ENCODE measurements at regions not wholly inside any gene's neighbourhood (a gene's known extent, or its start where the extent isn't known, plus 50 kb on each side); places are given as distances from the start of the nearest gene placed in this dataset.

DNA sequence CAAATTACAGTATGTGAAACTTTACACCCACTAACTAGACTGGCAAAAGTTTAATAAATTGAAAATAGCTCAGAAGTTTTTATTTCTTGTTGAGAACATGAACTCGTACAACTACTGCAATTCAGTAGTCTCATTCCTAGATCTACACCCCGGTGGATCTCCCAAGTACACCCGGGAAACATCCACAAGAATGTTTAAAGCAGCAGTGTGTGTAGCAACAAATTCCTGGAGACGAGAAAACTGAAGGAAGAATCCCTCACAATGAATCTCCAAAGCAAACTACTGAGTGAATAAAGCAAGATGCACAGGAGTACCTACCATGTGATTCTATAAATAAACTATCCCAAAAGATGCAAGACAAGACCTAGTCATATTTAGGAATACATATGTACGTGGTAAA lies 954.0 kb upstream of the MAP3K7 start:
- no peak for DNase-seq

DNA sequence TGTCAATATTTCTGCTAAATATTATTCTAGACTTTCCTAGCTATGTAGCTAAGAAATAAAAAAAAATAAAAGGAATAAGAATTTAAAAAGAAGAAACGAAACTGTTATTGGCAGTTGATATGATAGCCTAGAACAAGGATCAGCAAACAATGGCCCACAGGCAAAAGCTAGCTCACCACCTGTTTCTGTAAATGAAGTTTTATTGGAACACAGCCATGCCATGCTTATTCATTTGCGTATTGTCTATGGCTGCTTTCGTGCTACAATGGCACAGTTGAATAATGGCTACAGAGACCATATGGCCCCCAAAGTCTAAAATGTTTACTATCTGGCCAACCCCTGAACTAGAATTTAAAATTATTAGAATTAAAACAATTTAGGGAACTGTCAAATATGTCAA lies 952.6 kb upstream of the MAP3K7 start:
- DNase-seq: no peak

DNA sequence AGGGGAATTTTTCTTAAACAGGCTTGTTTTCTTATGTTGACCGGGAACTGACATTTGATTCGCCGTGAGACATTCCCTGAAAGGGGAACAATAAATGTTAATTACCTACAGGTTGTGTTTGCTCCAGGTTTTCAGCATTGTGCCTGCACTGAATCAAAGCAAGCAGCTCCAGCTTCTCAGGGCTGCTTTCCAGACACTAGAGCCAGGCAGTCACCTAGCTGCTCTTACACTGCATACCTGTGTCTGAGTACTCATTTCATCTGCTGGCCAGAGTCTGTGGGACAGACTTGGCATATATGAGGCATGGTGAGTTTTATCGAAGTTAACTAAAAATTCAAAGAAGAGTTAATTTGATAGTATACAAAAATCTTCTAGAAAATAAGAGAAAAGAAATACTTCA lies 951.8 kb upstream of the MAP3K7 start:
- DNase-seq: no peak

DNA sequence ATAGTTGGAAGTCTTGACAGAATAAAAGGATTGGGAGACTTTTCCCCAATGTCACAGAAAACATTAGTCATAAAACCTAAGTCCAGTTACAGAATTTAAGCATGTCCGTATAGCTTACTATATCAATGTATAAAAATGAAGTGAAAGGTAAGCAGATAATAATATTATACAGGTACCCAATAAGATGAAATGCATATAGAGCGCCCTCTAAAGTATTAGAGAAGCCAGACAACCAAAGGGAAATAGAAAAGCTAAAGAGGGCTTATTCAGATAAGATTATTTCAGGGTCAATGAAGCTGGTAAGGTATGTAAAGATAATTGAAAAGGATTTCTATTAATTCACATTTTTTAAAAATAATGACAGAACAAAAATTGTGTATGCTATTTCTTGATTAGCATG lies 947.7 kb upstream of the MAP3K7 start:
- no peak for DNase-seq

DNA sequence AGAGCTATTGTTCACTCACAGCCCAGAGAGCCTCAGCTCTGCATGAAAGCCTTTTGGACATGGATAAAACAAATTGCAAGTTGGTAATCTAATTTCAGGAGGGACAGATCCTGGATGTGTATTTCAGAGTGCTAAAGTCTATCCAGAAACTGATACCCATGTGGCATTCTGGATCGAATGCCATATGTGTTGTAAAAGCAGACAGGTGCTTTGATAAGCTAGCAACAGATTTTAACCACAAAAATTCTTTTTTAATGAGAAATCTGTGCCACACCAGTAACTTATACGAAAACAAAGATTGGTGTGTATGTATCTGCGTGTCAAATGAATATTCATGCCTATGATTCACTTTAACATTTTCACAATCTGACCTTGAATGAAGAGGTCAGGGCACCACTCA lies 936.6 kb upstream of the MAP3K7 start:
- no peak for DNase-seq

DNA sequence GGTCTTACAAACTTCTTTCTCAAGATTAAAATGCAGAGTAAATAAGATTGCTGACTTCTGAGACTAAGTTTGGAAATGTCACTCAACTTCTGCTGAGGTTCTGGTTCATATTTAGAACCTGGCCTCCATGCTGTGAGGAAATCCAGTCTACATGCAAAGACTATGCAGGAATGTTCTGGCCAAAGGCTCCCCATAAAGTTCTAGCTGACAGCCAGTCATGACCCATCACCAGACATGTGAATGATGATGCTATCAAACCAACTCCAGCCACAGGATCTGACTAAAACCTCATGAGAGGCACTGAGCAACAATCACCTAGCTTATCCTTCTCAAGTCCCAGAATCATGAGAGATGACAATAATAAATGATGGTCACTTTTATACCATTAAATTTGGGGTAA lies 935.1 kb upstream of the MAP3K7 start:
- DNase-seq: no peak

DNA sequence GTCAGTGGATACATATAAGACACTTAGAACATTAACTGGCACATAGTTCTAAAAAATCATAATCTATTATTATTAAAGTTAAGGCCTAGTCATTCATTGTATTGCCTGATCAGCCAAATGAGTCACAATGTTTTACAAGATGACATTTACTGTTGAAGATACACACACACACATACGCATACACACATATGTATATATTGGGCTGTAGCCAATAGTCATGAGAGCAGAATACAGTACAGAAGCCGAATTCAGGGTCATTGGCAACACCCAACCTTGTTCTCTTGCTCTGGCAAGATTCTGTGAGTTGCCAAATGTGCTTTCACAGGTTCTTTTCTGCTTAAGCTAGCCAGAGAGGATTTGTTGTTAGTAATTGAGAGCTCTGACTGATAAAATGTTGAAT lies 922.8 kb upstream of the MAP3K7 start:
- no peak for DNase-seq

DNA sequence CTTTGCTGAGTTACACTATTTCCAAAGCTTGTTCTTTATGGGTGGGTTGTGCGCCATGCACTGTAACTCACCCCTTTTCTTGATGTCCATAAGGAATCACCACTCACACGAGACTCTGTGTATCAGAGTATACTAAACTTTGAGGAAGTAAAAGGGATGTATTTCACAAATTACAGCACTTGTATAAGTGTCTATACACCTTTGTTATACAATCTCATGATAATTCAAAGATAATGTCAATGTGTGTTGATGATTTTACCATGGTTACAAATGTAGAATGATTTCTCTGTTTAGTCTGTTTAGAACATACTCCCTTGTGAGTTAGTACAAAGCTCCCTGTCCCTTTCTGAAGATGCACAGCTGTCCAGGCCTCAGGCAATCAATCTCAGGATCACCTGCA lies 922.2 kb upstream of the MAP3K7 start:
- DNase-seq: no peak

DNA sequence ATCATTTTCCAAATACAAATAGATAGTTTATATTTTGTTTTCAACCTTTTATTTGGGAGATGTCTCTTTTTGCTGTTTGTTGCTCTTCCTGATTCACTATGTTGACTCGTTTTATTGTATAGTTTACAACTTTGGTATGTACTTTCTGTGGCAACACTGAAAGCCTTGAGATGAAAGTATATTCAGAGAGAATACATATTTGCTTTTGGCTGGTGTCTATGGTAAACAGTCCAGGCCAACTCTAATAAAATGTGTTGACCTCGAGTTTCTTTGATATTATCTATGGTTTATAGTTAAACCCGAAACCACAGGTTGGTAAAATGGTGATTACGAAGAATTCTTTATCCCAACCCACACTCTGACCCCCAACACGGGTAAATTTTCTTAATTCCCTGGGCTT lies 919.6 kb upstream of the MAP3K7 start:
- DNase-seq: no peak

DNA sequence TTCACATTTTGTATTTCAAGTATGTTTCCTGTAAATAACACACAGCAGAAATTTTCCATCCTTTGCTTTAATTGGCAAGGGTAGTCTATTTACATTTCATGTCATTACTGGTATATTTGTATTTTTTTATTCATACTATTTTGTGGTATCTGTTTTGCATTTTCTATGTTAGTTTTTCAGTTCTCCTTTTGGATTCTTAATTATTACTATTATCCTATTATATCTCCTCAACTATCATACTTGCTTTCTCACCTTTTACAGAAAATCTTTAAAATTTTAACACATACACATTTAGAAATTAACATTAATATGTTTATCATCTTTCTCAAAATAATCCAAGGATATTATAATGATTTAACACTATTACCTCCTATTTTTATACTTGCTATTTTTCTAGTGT lies 918.3 kb upstream of the MAP3K7 start:
- DNase-seq: no peak

DNA sequence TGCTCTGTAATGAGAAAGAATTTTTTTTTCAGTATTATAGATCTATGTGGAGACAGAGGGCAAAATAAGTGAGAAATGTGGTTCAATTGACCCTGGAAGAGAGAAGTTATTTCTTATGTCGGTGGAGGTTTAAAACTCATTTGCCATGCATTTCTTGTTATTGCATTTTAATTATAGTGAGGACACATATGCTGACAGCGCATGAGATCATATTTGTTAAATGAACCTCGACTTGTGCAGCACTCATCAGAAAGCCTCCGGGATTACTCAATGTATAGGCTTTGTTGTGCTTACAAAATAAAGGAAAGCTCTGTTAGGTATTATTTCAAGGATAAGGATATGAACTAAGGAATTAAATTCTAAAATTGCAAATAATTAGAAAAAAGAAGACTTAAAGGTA lies 915.1 kb upstream of the MAP3K7 start:
- DNase-seq: no peak

DNA sequence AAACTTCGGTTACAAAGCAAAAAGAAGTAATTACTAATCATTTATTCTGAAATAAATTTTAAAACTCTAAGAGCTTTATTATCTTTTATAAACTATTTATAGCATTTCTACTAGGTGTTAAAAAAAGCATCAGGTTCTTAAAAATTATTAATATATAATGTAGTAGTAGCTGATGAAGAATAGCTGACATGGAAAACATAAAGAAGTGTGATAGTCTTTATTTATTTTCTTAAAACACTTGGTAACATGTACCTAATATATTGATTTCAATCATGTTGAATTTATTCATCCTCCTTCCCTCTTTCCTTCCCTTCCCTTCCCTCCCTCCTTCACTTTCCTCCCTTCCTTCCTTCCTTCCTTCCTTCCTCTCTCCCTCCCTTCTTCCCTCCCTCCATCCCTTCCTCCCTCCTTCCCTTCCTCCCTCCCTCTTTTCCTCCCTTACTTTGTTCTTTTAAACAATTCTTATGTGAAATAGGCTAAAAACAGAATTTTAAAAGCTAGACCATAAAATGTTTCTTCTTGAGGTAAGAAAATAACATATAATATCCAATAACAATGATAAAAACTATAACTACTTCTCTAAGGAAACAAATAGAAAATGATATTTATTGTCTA lies 913.9 kb upstream of the MAP3K7 start:
- DNase-seq: no peak

DNA sequence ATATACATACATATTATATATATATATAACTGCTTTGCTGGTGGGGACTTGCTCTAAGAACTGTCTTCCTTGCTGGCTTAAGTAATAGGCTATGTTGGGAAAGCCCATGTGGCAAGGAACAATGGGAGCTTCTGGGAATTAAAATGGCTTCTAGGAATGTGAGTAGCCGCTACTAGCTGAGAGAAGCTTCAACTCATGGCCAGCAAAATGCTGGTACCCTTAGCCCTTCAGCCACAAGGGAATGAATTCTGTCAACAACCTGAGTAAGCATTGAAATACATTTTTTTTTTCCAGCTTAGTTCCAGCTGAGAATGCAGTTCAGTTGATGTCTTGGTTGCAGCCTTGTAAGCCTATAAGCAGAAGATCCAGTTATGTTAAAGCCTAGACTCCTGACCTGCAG lies 911.7 kb upstream of the MAP3K7 start:
- DNase-seq: no peak

DNA sequence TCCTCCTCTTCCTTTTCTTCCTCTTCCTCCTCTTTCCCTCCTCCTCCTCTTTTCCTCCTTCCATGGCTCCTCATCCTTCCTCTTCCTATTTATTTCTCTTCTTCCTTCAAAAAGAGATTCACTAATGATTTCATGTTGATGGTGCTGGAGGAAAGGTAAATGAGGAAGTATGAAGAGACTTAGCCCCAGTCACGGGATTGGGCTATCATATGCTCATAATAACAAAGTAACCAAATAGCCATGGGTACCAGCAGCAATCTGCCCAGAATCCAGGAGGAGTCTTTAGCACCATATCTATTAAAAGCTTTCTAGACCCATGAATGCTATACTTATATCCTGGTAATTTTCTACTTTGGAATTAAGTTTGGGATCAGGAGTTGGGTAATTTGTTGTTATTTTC lies 910.9 kb upstream of the MAP3K7 start:
- DNase-seq: no peak

DNA sequence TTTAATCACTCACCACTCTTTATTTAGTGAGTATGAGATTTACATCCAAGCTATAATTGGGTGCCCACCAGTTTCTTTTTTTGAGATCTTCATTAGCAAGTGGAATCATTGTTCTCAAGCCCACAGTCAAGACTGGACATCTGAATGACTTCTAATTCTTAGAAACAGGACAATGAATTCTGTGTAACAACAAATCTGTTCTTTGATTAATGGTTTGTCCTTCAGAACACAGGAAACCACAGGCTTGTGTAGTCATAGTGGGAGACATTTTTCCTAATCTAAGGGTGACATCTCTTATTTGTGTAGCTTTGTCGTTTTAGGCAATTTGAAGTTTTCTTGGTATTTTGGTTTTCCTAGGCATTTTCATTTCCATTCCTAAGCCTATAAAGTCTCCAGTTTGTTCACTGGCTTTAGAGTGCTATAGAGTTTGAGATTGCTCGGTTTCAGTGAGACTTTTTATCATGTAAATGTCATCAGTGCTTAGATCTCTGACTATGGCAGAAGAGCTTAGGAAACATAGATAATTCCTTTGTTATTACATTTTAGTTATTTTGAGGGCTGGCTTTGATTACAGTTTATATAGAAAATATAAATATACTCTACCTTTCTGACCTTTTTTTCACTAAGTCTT lies 903.9 kb upstream of the MAP3K7 start:
- no peak for DNase-seq

DNA sequence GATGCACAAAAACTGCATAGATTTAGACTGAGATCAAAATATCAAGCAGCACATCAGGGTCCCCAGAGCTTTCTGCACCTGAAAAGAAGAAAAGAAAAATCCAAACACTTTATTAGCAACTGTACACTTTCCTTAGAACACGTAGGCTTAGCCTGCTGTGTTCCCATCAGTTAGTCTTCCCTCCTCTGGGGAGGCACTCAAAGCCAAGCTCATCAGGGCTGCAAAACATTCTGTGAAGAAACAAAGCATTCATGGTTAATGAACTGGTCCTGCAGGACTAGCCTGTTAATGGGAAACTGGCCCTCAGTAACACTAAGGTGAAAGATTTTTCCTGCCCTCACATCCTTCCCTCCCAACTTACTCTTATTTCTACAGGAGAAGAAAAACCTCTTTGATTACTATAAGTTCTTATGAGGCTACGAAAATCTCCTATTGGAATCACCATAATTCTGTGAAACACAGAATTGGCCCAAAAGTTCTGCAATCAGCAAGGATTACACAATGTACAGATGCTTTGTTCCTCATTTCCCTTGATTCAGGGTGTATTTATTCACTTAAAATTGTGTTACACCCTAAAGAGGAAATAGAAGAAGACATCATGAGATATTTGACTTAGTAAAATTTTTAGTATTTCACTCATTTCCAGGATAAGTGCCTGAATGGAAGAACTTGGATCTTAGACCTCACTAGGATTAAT lies 901.0 kb upstream of the MAP3K7 start:
- no peak for DNase-seq

DNA sequence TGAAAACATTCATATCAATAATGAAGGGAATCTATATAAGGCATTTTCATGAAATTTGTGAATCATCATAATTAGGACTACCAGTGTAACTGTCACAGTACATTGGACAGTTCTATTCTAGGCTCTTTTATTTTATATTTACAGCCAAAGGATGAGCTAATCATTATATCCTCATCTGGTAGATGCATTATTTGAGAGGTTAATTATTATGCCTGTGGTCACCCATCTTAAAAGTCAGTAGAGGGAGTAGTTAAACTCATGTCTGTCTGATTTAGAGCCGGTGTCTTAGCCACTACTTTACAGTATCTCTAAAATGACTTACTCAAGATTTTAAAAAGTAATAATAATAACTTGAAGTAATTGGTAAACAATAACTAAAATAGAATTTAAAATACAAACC lies 899.3 kb upstream of the MAP3K7 start:
- no peak for DNase-seq

DNA sequence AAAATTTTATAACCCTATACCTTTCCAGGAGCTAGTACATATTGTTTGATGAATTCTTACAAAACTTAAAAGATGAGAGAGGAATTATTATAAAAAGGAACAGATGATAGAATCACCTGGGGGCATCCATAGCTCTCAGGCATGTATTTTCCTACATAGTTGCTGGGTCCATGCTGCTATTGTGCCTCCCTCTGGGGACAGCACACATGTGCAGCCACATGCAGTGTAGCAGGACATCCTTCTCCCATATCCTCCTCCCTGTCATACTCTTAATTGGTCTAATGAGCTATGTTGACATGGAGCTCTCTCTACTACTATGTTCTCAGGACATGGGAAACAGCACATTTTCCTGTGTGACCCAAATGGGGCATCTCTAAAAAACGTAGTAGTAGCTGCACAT lies 898.2 kb upstream of the MAP3K7 start:
- no peak for DNase-seq

DNA sequence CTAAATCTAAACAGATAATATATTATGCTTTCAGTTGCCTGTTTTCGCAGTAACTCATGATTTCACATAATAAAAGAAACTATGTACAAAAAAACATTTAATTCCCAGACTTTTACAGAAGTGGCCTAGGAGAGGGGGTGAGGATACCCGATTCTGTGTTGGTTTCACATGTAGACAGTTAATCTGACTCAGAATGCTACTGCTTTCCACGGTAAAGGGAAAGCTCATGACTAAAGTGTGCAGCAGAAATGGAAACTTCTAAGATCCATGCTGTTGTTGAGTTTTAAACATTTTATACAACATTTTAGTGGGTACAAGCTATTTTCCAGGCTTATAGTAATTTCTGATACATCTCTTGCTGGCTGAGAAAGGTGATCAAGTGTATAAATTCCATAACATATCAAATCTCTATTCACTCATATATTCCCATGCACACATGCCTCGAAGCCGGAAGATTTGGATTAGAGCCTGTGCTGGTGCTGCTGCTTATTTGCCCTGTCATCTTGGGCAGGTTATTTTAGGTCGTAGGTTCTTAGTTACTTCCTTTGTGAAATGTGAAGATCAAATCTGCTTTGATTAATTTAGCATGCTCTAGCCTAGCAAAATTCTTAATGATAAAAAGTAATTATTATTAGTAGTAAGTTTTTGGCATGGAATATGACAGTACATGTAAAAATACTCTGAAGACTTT lies 896.7 kb upstream of the MAP3K7 start:
- no peak for DNase-seq

DNA sequence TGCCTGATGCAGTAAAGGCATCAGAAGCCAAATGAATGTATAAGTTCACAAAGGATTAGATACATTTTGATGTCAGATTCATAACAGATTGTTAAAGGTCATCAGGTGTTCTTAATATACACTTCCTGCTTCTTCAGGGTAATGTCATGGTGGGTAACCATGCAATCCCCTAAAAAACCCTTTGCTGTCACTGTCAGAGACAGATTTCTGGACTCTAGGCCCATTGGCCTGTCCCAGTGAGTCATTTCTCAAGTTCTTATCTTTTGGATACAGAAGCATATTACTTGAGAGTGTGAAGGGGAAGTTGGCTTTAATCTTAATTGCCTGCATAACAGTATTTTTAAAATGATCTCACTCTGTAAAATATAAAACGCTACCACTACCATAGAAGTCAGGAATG lies 895.6 kb upstream of the MAP3K7 start:
- DNase-seq: no peak

DNA sequence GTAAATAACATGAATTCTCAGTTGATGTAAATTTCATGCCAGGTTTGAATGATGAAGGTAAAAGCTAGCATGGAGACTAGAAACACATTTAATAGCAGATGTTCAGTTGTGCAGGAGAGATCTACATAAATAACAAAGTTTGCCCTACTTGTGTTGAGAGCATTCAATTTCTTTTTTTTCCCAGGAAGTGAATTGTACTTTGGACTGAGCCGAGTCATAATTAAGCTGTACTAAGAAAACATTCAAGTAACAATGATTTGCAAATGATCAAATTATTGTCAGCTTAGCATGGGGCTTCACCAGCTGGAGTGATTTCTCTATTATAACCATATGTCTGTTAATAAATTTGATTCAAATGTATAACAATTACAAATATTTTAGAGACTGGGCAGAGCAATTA lies 893.5 kb upstream of the MAP3K7 start:
- no peak for DNase-seq

DNA sequence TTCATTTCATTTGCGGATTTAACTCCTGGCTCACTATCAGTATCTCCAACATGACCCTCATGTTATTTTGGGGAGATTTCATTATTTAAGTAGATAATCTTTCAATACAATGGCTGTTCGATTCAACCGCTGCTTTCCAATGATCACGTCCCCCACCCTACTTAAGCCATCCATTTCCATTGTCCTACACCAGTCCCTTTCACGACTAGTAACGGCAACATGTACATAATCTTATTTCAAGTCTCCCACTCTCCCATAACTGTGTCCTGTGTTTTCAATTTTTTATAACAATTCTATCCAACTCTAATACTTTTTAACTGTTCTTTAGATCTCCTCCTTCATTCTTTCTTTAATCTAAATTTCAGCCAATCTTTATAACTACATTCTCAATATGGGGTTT lies 890.8 kb upstream of the MAP3K7 start:
- no peak for DNase-seq

DNA sequence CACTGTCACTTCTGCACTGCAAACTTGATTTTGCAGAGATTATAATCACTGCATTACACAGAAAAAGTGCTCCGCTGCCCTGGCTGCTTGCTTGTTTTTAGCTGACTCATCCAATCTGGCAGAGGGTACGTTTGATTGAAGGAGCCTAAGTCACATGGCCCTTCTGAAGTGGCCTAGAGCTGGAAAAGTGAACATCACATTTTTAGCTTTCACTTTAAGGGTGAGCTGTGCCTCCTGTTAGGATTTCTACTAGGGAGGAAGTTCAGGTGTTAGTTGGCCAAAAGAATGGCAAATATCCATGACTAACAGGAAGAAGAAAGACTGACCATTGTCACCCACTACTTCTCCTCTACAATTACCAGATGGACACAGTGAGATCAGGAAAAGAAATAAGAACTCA lies 889.1 kb upstream of the MAP3K7 start:
- DNase-seq: no peak

Data from right lung (tissue), 2 donors.